HG03571 (cell line): ENCODE measurements at regions not wholly inside any gene's neighbourhood (a gene's known extent, or its start where the extent isn't known, plus 50 kb on each side); places are given as distances from the start of the nearest gene placed in this dataset.

Experiments used
- ATAC-seq: cut with Tn5 transposase; IDR thresholded peaks from one replicate; pipeline ENCODE4 v1.9.1; 2021; ENCODE audit not compliant: unreplicated experiment

GRCh38 chr7:135831455-135832195 lies 83.0 kb upstream of the FAM180A start:
- ATAC-seq: no peak

GRCh38 chr7:135828604-135829003 lies 80.0 kb upstream of the FAM180A start:
- ATAC-seq: no peak

- no peak for ATAC-seq
Observed at GRCh38 chr7:135827391-135827790, 78.8 kb upstream of the FAM180A start.

GRCh38 chr7:135825406-135825805 lies 76.8 kb upstream of the FAM180A start:
- no peak for ATAC-seq

GRCh38 chr7:135822376-135822775 lies 73.8 kb upstream of the FAM180A start:
- no peak for ATAC-seq

- no peak for ATAC-seq
Observed at GRCh38 chr7:135817583-135817982, 69.0 kb upstream of the FAM180A start.

GRCh38 chr7:135815033-135815432 lies 66.4 kb upstream of the FAM180A start:
- ATAC-seq: no peak

- ATAC-seq: no peak
Observed at GRCh38 chr7:135812148-135812547, 63.5 kb upstream of the FAM180A start.

- ATAC-seq: no peak
Observed at GRCh38 chr7:135811506-135811905, 62.9 kb upstream of the FAM180A start.

GRCh38 chr7:135808206-135808605 lies 59.6 kb upstream of the FAM180A start:
- ATAC-seq: no peak

- no peak for ATAC-seq
Observed at GRCh38 chr7:135803143-135803542, 54.5 kb upstream of the FAM180A start.

GRCh38 chr7:135802697-135803096 lies 54.1 kb upstream of the FAM180A start:
- no peak for ATAC-seq

- ATAC-seq: no peak
Observed at GRCh38 chr7:135801877-135802276, 53.3 kb upstream of the FAM180A start.

- ATAC-seq: no peak
Observed at GRCh38 chr7:135801045-135801693, 52.6 kb upstream of the FAM180A start.

GRCh38 chr7:135800560-135800959 lies 51.9 kb upstream of the FAM180A start:
- ATAC-seq: no peak

- ATAC-seq: no peak
Observed at GRCh38 chr7:135799881-135800280, 51.3 kb upstream of the FAM180A start.
